Gastroesophageal sphincter (tissue), 3 donors: ENCODE measurements at regions not wholly inside any gene's neighbourhood (a gene's known extent, or its start where the extent isn't known, plus 50 kb on each side); places are given as distances from the start of the nearest gene placed in this dataset.

Experiments used
- EP300 ChIP-seq: sonication (generic); formaldehyde crosslinking; IDR thresholded peaks from one replicate; pipeline ENCODE4 v1.6.1; 2017; ENCODE audit warnings: antibody characterized with exemption, mild to moderate bottlenecking
- POLR2A ChIP-seq, 2 donors: fragments of 450-650 bp; IDR thresholded peaks; one replicate each; pipeline ENCODE4 v1.6.1; 2017; ENCODE audit warnings: antibody characterized with exemption in 2 of 2, mild to moderate bottlenecking in 2 of 2, moderate library complexity in 1 of 2
- POLR2AphosphoS5 ChIP-seq: sonication (generic); formaldehyde crosslinking; IDR thresholded peaks from one replicate; pipeline ENCODE4 v1.6.1; 2017; ENCODE audit warnings: antibody characterized with exemption
- TF ChIP-seq, protein P1 (sequence below), 4 experiments: fragments of 200-600 bp in 2 of 4; fragments of 450-650 bp in 2 of 4; sonication (generic) in 1 of 4; IDR thresholded peaks; one replicate each; pipeline ENCODE4 v1.5.1; 2017 to 2019; ENCODE audit warnings: antibody characterized with exemption in 4 of 4, mild to moderate bottlenecking in 2 of 4, moderate library complexity in 2 of 4

DNA sequence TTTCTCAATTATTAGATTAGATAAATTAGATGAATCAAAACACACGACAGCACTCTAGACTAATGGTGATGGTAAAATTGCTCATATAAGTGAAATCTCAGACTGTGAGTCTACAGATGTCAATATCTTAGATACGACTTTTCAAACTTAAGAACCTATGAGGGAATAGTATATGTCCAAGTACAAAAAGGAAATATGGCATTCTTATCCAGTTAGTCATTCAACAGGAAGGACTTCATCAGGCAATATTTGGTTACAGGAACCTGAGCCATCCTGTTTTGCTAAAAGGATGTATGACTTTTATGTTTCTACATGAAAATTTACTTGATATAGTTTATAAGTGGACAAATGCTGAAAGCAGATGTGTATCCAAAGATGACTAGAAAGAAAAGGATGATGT, 107.0 kb downstream of the CT47B1 start:
- TF ChIP-seq, protein P1, sequence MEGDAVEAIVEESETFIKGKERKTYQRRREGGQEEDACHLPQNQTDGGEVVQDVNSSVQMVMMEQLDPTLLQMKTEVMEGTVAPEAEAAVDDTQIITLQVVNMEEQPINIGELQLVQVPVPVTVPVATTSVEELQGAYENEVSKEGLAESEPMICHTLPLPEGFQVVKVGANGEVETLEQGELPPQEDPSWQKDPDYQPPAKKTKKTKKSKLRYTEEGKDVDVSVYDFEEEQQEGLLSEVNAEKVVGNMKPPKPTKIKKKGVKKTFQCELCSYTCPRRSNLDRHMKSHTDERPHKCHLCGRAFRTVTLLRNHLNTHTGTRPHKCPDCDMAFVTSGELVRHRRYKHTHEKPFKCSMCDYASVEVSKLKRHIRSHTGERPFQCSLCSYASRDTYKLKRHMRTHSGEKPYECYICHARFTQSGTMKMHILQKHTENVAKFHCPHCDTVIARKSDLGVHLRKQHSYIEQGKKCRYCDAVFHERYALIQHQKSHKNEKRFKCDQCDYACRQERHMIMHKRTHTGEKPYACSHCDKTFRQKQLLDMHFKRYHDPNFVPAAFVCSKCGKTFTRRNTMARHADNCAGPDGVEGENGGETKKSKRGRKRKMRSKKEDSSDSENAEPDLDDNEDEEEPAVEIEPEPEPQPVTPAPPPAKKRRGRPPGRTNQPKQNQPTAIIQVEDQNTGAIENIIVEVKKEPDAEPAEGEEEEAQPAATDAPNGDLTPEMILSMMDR (IDR thresholded peaks at IDR 0.05) = no peak
- TF ChIP-seq POLR2A (IDR thresholded peaks at IDR 0.05) (no peak), EP300 (no peak), POLR2AphosphoS5 (no peak)
